ENCODE measurements at regions not wholly inside any gene's neighbourhood (a gene's known extent, or its start where the extent isn't known, plus 50 kb on each side); places are given as distances from the start of the nearest gene placed in this dataset.
"Not testable (repeated sequence)": the region's sequence is repeated elsewhere in the genome, so short reads cannot be mapped to it uniquely, and the experiment has no call there.

DNA sequence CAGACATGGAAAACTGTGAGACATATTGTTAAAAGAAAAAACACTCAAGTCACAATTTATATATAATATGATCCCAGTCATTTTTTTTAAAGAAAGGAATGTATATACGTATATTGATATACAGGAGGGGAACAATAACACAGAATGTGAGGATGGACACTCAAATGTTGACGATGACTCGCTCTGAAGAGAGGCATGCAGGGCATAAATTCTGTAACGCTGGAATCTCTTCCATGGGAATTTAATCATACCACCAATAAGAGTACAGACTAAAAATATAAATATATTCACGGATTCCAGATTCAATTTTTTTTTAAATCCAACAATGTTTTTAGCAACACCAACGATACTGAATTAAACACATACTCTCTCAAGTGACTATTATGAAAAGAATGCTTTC is 106.9 kb upstream of the CCDC28A start:
- no peak for DNase-seq

DNA sequence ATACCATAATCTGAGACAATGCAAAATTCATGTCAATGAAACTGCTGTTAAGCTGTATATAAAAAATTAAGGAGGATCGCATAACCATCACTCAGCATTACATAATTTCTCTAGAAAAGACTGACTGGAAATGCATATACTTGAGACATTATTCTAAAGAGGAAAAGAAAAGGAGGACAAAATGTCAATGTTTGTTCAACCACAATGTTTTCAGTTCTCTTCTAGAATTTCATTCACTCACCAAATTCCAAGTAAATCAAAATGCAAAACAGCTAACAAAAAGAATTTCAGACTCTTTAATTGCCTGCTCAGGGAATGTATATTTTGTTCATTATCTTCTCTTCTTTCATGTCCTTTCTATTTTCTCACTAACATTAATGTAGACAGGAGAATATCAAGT is 106.2 kb upstream of the CCDC28A start:
- no peak for DNase-seq

DNA sequence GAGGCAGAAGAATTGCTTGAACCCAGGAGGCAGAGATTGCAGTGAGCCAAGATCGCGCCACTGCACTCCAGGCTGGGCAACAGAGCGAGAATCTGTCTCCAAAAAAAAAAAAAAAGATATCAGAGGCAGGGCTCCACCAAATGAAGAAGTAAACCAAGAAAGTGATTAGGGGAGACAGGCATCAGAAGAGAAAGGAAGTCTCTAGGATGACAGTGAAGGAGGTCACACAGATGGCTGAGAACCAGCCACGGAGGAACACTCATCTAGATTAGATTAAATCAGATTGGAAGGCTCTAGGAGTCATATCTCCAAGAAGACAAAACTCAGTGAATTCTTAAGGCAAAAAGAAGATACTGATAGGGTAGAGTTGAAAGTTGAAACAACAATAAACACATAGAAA is 102.2 kb upstream of the CCDC28A start:
- DNase-seq = no peak

DNA sequence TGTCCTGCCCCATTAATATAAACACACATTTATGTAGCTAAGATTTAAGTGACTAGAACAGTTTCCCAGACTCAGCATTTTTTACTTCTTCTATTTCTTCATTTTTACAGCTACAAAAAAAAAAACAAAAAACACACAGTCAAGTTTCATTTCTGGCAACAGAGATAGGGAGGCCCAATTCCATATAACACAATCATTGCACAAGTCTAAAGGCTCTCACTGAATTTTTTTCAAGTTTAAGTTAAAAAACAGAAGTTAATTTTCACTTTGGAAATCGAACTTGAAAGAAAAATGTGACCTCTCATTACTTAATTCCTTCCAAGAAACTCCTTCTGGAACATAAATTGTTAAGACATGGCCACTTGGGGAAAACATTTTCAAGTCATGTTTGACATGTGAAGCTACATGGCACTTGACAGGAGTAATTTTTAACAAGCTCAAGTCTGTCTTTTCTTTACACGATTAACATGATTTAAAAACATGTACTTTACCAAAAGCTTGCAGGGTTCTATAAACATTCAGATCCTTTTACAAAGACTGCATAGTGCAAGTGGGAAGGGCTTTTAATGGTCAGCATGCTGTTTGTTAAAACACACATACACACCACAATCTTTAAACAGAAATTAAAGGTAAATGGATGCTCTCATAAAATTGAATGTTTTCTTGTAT is 100.1 kb upstream of the CCDC28A start:
- DNase-seq = no peak

DNA sequence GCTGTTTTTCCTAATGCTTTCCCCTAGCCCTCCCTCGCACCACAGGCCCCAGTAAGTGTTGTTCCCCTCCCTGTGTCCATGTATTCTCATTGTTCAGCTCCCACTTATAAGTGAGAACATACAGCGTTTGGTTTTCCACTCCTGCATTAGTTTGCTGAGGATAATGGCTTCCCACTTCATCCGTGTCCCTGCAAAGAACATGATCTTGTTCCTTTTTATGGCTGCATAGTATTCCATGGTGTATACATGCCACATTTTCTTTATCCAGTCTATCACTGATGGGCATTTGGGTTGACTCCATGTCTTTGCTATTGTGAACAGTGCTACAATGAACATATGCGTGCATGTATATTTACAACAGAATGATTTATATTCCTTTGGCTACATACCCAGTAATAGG is 99.1 kb upstream of the CCDC28A start:
- not testable (repeated sequence) for DNase-seq

DNA sequence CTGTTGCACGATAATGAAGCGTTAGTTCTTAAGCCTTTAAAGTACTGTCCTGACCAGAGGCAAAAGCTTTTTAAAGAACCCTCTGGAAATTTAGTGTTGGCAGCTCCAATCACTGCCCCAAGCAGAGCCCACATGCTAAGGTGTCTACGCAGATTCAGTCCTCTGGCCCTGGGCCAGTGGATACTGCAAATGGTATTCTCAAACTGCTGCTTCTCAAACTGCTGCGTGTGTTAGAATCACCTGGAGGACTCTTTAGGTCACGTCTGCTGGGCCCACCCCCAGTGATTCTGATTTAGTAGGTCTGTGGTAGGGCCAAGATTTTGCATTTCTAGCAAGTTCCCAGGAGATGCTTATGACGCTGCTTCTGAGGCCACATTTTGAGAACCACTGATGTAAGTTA is 96.0 kb upstream of the CCDC28A start:
- DNase-seq = no peak

DNA sequence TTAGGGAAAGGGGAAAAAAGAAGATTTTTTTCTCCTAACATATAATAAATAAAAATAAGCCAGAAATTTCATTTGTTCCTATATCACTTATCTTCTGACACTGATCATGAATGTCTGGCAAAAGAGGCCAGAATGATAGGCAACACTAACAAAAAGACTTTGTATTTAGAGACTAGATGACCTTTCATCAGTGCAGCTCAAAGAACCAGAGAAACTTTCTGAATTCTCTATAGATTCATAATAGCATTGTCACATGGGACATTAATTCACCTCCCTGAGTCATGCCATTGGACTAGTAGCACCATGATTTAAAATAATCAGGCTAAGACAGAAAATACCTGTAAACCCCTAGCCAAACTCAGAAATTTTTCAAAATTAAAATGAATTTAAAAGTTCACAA is 95.4 kb upstream of the CCDC28A start:
- no peak for DNase-seq

DNA sequence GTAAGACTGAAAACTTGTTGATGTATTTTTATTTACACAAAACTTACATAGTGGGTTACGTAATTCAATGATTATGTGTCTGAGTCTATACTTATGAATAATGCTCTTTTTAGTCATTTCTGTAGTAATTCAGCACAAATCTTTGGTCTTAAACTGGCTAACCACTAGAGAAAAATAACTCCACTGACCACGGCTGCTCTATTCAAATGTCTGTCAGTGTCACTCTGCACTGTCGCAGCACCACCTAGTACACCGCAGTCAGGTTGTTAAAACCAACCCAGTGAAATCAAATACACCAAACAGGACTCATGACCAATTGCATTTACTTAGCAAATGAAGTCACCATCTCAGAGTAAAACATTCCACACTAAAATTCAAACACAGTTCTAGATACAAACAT is 93.5 kb upstream of the CCDC28A start:
- DNase-seq = no peak

DNA sequence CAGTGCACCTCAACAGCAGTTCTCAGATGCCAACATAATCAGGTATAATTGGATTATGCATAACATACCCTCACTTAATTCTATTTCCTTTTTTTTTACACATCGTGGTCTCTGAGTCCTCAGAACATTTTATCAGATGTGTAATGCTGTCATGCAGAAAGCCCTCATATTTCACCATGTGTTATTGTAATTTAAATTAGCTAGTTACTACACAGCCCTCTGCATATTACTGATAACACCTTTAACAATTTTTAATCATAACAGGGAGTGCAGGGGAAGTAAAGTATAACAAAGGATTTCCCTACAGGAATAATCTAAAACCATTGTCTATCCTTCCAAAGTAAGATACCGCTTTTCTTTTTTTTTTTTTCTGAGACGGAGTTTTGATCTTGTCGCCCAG is 91.9 kb upstream of the CCDC28A start:
- no peak for DNase-seq

DNA sequence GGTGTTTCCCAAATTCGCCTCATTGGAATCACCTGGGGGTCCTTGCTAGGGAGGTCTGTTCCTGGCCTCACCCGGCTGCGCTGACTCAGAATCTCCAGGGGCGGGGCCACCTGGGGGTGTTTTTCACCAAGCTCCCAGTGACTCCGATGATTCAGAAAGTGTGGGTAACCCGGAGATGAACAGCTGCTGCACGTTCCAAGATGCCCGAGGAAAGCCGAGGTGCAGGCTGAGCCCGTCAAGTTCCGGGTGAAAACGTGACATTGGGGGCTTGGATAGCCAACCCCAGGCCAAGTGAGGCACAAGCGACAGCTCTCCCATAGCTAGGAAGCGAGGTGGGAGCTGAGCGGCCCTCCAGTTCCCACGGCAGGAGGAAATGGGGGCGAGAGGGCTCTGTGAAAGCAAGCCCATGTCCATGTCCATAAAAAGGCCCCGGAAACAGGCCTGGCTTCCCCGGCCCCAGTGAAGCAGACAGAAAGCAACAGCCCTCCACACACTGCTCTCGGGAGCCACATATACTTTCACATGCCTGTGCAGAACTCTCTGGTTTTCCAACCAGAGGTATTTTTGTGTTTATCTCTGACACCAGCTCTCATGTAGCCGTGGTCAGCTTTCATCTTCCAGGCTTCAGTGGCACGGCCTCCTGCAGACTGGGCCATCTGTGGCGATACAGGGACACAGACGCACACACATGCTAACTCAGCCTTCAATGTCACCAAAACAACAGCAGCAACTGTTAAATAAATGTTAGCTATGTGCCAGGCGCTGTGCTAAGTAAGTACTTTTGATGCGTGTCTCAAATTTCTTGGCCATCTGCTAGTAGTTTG is 90.7 kb upstream of the CCDC28A start:
- no peak for DNase-seq

DNA sequence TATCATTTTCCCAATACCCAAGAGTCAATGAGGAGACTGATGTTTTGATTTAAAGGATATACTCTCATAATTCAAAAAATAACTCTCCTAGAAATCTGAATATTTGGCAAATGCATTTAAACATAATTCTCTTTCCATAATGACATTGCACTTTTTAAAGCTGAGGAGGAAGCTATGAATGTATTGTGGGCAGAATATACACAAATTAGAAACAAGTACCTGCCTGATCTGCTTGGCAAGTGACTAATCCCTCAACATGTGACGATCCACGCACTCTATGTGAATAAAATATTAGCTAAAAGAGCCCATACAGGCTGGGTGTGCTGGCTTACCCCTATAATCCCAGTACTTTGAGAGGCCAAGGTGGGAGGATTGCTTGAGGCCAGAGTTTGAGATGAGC is 88.3 kb upstream of the CCDC28A start:
- no peak for DNase-seq

DNA sequence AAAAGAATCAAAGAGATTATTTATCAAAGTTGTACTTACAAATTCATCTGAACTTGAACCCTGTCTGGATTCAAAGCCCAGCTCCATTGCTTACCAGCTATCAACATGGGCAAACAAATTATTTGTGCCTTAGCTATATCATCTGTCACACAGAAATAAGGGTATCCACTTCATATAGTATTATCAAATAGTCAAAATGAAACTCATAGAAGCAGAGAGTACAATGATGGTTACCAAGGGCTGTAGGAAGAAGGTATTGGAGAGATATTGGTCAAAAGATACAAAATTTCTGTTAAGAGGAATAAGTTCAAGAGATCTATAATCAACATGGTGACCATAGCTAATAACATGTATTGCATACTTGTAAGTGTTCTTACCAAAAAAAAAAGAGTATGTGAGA is 87.8 kb upstream of the CCDC28A start:
- DNase-seq = no peak

DNA sequence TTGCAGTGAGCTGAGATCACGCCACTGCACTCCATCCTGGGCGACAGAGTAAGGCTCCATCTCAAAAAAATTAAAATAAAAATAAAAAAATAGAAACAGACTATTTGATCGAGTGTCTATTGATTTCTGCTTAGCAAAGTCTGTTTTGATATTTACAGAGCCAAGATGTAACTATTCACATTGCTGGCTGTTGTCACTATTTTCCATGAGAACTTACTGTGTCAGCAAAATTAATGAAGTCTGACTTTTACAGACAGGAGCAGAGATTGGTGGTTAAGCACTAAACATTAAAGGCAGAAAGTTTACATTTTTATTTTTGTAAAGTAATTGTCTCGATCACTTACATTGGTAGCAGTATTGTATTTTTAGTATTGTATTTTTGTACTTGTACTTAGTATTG is 85.0 kb upstream of the CCDC28A start:
- DNase-seq = no peak

DNA sequence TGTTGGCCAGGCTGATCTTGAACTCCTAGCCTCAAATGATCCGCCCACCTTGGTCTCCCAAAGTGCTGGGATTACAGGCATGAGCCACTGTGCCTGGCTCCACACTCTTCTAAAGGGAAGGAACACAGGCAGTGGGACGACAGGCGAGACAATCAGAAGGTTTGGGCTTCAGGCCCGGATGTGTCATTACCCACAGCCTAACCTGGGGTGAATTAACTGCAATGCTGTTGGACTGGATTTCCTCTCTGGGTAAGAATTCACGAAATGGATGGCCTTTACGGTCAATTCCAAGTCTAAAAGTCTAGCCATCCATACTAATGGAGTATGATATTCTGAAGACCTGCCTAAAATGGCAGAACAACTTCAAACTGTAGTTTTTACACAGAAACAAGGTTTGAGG is 83.7 kb upstream of the CCDC28A start:
- no peak for DNase-seq

DNA sequence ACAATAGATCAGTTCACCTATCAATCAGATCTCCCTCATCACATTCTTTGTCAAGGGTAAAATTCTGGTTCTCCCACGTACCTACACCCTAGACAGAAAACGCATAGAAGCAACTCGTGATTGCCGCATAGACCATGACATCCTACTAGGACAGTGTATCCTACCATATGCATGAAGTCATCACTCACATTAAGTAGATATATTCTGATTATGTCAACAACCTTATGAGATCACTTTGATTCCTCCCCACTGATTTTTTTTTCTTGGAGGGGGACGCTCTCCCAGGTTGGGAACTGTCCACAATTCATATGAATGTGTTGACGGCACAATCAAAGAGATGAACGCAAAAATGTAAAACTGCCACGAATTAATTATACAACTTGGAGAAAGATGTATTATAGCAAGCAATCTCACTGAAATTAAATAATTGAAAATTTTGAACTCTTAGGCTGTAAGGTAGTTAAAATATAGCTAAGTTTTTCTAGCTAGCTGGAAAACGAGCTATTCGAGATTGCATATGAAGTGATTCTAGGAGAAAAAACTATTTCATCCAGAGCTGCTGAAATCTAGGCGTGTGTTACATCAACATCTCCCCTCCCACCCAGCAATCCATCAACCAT is 82.5 kb upstream of the CCDC28A start:
- DNase-seq = no peak

DNA sequence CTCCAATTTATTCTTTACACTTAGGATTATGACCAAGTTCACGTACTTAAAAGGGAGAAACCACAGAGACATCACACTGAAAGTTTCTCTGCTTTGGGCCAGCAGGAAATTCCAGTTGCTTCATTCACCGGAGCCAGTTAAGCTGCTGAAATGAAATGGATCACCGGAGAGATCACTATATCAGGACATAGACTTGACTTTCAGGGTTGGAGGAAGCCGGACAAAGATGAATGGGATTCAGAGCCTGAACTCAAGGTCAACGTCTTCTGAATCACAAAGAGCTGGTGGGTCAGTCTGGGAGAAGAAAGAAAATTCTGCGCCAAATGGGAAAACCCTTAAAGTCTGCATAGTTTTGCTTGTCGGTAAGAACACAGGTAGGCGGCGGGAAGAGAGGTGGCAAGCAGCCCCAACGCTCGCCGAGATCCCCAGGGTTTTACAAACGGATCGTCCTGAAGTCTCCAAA is 81.9 kb upstream of the CCDC28A start:
- no peak for DNase-seq

DNA sequence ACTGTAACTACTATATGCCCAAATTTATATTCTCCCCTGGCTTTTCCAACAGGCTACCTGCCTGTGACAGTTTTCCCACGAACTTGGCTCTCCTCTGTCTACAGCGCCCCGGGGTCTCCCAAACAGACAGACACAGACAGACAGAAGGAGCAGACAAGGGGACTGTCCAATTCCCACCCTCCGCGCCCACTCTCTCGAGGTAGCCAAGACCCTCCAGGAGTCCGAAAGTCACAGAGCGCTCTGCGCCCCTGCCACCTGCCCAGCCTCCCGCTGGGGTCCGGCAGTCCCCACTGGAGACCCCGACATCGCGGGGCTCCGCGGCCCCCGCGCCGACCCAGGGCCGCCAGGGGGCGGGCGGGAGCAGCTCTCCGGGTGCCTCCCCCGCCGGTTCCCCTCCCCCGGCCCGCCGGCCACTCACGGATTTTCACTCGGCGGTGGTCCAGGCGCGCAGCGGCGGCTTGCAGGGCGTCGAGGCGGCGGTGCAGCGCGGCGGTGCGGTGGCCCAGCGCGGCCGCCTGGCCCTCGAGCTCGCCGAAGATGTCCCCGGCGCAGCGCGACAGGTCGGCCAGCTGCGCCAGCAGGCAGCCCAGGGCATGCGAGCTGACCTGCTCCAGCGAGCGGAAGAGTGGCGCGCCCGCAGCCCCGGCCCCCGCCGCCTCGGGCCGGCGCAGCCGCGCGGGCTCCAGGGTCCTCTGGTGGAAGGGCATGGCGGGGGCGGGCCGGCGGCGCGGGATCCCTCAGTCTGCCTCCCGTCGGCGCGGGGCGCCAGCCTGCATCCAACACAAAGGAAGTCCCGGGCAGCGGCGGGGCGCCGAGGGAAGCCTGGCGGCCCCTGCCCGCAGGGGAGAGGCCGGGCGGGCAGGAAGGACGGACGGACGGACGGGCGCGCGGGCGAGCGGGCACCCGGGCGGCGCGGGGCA is 81.3 kb upstream of the CCDC28A start:
- peak; percentile 72 for DNase-seq

DNA sequence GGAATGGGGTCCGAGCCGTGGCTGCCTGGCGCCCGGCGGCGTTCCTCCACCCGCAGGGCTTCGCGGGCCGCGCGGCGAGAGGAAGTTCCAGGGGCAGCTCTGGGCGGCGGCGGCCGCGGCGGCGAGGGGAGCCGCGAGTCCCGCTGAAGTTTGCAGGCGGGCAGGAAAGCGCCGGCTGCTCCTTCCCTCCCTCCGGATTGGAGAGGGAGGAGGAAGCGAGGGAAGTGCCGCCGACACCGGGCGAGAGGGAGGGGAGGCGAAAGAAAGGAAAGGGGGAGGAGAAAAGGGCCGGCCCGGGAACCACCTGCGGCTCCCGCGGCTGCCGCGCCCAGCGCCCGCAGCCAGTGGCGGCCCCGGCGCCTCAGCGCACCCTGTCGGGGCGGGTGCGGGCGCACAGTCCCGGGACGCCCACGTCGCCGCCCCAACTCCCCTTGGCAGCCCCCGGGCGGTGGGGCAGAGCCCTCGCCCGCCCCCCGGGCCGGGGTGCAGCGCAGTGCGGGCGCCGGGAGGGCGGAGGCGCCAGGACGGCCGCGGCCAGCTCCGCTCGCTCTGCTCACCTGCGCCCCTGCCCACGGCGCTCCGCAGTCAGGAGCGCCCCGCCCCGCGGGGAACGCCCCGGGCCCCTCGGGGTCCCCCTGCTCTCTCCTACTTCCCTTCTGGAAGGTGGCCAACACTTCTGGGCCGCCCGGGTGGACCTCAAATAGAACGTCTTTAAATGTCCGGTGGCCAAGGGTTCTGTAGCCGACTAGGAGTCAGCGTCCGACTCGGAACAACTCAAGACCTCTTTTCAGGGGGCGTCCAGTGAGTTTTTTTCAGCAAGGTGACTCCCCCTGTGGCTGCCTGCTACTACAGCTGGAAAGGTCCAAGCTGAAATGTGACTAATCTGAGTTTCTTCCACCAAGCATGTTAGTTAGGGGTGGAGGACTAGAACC is 80.3 kb upstream of the CCDC28A start:
- peak; percentile 49 for DNase-seq

DNA sequence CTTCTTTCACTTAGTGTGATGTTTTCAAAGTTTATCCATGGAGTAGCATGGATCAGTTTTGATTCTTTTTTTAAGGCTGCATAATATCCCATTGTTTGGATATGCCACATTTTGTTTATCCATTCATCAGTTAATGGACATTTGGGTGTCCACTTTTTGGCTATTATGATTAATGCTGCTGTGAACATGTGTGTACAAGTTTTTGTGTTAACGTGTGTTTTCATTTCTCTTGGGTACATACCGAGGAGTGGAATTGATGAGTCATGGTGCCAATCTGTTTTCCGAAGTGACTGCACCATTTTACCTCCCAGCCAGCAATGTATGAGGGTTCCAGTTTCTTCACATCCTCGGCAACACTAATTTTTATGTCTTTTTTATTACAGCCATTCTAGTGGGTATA is 78.4 kb upstream of the CCDC28A start:
- DNase-seq = no peak

DNA sequence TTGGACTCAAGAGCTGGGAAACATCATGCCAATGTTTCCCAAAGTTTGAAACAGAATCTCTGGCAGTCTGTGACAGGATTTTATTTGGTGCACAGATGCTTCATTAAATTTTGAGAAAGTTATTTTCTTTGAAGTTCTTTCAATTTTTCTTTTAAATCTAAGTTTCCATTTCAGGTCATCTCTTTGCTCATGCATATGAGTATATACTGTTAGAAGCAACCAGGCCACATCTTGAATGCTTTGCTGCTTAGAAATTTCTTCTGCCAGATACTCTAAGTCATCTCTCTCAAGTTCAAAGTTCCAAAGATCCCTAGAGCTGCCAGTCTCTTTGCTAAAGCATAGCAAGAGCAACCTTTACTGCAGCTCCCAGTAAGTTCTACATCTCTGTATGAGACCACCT is 59.1 kb upstream of the CCDC28A start:
- DNase-seq = no peak

DNA sequence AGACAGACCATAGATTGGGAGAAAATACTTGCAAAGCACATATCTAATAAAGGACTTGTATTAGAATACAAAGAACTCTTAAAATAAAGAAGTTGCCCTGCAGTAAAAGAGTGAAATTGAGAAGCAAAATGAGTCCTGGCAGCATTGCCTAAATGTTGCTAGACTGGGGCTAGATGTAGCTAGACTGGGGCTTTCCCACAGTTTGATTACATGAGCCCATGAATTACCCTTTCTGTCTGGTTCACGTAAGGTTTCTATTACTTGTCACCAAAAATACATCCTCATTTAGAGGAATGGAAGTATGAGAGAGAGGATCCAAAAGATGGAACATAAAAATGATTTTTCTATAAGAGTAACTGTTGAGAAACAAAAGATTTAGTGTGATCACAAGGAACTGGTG is 57.6 kb upstream of the CCDC28A start:
- no peak for DNase-seq
